ENCODE measurements at regions not wholly inside any gene's neighbourhood (a gene's known extent, or its start where the extent isn't known, plus 50 kb on each side); places are given as distances from the start of the nearest gene placed in this dataset.
"Not testable (repeated sequence)": the region's sequence is repeated elsewhere in the genome, so short reads cannot be mapped to it uniquely, and the experiment has no call there.

- not testable (repeated sequence) for TF ChIP-seq YY1 (IDR thresholded peaks at IDR 0.05); SP1 (IDR thresholded peaks at IDR 0.05); RXRA (IDR thresholded peaks at IDR 0.05); GABPA (IDR thresholded peaks at IDR 0.05 in 1 of 2, conservative IDR thresholded peaks at IDR 0.05 in 1 of 2); TAF1 (conservative IDR thresholded peaks at IDR 0.05)
- TF ChIP-seq, protein P1, sequence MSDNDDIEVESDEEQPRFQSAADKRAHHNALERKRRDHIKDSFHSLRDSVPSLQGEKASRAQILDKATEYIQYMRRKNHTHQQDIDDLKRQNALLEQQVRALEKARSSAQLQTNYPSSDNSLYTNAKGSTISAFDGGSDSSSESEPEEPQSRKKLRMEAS (IDR thresholded peaks at IDR 0.05), result not testable (repeated sequence)
- TF ChIP-seq, protein P2, sequence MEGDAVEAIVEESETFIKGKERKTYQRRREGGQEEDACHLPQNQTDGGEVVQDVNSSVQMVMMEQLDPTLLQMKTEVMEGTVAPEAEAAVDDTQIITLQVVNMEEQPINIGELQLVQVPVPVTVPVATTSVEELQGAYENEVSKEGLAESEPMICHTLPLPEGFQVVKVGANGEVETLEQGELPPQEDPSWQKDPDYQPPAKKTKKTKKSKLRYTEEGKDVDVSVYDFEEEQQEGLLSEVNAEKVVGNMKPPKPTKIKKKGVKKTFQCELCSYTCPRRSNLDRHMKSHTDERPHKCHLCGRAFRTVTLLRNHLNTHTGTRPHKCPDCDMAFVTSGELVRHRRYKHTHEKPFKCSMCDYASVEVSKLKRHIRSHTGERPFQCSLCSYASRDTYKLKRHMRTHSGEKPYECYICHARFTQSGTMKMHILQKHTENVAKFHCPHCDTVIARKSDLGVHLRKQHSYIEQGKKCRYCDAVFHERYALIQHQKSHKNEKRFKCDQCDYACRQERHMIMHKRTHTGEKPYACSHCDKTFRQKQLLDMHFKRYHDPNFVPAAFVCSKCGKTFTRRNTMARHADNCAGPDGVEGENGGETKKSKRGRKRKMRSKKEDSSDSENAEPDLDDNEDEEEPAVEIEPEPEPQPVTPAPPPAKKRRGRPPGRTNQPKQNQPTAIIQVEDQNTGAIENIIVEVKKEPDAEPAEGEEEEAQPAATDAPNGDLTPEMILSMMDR (IDR thresholded peaks at IDR 0.05; ENCODE audit: low read depth, low read length, missing input control), result not testable (repeated sequence)
These were observed 86.8 kb upstream of the ALDH3B2 start for GRCh38 chr11:67761211-67761610.

All from liver (tissue), 3 donors.